Fibroblast of upper back skin (primary cell): ENCODE measurements at regions not wholly inside any gene's neighbourhood (a gene's known extent, or its start where the extent isn't known, plus 50 kb on each side); places are given as distances from the start of the nearest gene placed in this dataset.

Experiments
- DNase-seq: peaks from one replicate; pipeline ENCODE4 v3.0.0-alpha.2; 2013

- DNase-seq = no peak
These were observed 122.5 kb downstream of the DICER1 start for GRCh38 chr14:95034788-95035187.

GRCh38 chr14:95033682-95034632, 123.4 kb downstream of the DICER1 start:
- DNase-seq = no peak

GRCh38 chr14:95033031-95033430, 124.3 kb downstream of the DICER1 start:
- no peak for DNase-seq

- DNase-seq = no peak
These were observed 130.4 kb downstream of the DICER1 start for GRCh38 chr14:95026851-95027463.

GRCh38 chr14:95025941-95026340, 131.4 kb downstream of the DICER1 start:
- no peak for DNase-seq

GRCh38 chr14:95025218-95025617, 132.1 kb downstream of the DICER1 start:
- DNase-seq = peak; percentile 20

- no peak for DNase-seq
These were observed 132.9 kb downstream of the DICER1 start for GRCh38 chr14:95024380-95024779.

GRCh38 chr14:95023886-95024285, 133.4 kb downstream of the DICER1 start:
- DNase-seq = peak; percentile 42

- DNase-seq = no peak
These were observed 134.2 kb downstream of the DICER1 start for GRCh38 chr14:95023115-95023514.

- no peak for DNase-seq
These were observed 135.7 kb downstream of the DICER1 start for GRCh38 chr14:95021588-95021987.

GRCh38 chr14:95018821-95019220, 138.5 kb downstream of the DICER1 start:
- DNase-seq = no peak

- no peak for DNase-seq
These were observed 142.3 kb downstream of the DICER1 start for GRCh38 chr14:95015046-95015445.

GRCh38 chr14:95014036-95014435, 143.3 kb downstream of the DICER1 start:
- no peak for DNase-seq

GRCh38 chr14:95011445-95012006, 145.8 kb downstream of the DICER1 start:
- no peak for DNase-seq

GRCh38 chr14:95008445-95009217, 148.7 kb downstream of the DICER1 start:
- DNase-seq = no peak

- no peak for DNase-seq
These were observed 149.4 kb downstream of the DICER1 start for GRCh38 chr14:95007921-95008320.

- no peak for DNase-seq
These were observed 150.8 kb downstream of the DICER1 start for GRCh38 chr14:95006479-95006878.

- no peak for DNase-seq
These were observed 151.3 kb downstream of the DICER1 start for GRCh38 chr14:95006051-95006450.

- no peak for DNase-seq
These were observed 154.0 kb downstream of the DICER1 start for GRCh38 chr14:95003099-95003960.

- DNase-seq = no peak
These were observed 158.6 kb downstream of the DICER1 start for GRCh38 chr14:94998685-94999084.

GRCh38 chr14:94998110-94998509, 159.2 kb downstream of the DICER1 start:
- no peak for DNase-seq

- DNase-seq = no peak
These were observed 161.8 kb downstream of the DICER1 start for GRCh38 chr14:94995551-94995950.
